ENCODE measurements at regions not wholly inside any gene's neighbourhood (a gene's known extent, or its start where the extent isn't known, plus 50 kb on each side); places are given as distances from the start of the nearest gene placed in this dataset.

GRCh38 chr6:156359912-156360311 lies 417.3 kb upstream of the ARID1B start:
- TF ChIP-seq CTCF (IDR thresholded peaks at IDR 0.05 in 2 of 3, conservative IDR thresholded peaks at IDR 0.05 in 1 of 3; ENCODE audit: borderline replicate concordance in 1 of 3, insufficient read depth in 1 of 3, low read depth in 2 of 3, low read length in 2 of 3) (peak in 2 of 3 experiments; percentile 43 to 44; a peak in 4 of 6 replicates), SIN3A (IDR thresholded peaks at IDR 0.05; ENCODE audit: low read depth) (no peak), SRF (IDR thresholded peaks at IDR 0.05; ENCODE audit: low read depth) (no peak), EGR1 (IDR thresholded peaks at IDR 0.05; ENCODE audit: low read depth) (no peak)
